AML-193 (cell line): ENCODE measurements at regions not wholly inside any gene's neighbourhood (a gene's known extent, or its start where the extent isn't known, plus 50 kb on each side); places are given as distances from the start of the nearest gene placed in this dataset.
"Not testable (repeated sequence)": the region's sequence is repeated elsewhere in the genome, so short reads cannot be mapped to it uniquely, and the experiment has no call there.

Experiments
- DNase-seq, 2 experiments: peaks; one replicate each; lab custom pipeline; 2025; lab: John Stamatoyannopoulos, UW

GRCh38 chr10:118965645-118966044, 63.9 kb upstream of the NANOS1 start:
- DNase-seq = no peak

DNA sequence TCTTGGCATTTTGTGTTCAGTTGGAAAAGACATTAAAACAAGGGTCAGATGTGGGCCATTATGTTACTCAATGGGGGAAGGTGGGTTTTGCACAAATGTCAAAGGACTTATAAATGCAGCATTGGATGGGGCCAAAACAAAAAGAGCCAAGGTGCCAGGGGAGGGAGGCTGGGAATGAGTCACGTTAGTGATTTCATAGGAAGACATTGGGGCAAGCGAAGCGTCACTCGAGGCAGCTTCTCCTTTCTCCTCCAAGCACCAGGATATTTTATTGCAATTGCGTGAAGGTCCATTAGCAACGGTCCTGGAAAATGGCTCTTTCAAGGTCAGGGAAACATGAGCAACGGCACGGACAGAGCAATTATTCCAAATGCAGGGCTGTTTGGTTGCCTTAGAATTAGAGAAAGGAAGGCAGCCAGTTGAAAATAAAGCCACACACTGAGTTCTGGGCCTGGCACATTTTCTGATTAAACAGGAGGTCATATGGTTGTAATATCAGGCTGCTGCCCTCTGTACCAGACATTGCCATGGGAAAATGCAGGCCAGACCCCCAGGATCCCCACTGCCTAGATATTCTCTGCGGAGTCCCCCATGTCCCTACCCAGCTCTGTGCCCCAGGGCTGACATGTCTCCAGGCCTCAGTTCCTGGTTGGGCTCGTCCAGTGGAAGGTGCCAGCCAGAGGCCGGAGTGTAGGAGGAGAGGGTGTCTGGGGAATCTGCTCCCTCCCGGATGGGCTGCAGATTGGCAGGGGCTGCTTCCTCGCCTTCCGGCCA, 63.3 kb upstream of the NANOS1 start:
- DNase-seq = no peak

- DNase-seq = no peak
These were observed 62.7 kb upstream of the NANOS1 start for GRCh38 chr10:118966850-118967125.

- DNase-seq = no peak
These were observed 62.4 kb upstream of the NANOS1 start for GRCh38 chr10:118967160-118967559.

- DNase-seq = no peak
These were observed 61.5 kb upstream of the NANOS1 start for GRCh38 chr10:118968060-118968459.

- DNase-seq = no peak
These were observed 61.0 kb upstream of the NANOS1 start for GRCh38 chr10:118968482-118968881.

DNA sequence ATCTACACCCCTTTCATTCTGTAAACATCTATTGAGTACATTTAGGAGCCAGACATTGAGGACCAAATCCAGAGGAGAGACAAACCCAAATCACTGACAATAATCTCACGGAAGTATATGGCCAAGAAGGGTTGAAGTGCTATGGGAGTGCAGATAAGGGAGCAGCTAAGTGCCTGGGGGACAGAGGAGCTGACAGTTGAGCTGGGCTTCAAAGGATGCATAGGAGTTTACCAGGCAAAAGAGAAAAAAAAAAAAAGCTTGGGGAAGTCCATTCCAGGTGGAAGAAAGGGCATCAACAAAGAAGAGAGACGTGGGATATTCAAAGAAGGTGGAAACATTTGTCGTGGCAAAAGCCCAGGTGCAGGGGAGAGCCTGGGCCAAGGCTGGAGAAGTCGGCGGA, 60.5 kb upstream of the NANOS1 start:
- DNase-seq = no peak

- no peak for DNase-seq
These were observed 58.7 kb upstream of the NANOS1 start for GRCh38 chr10:118970770-118971169.

GRCh38 chr10:118971187-118971586, 58.3 kb upstream of the NANOS1 start:
- no peak for DNase-seq

GRCh38 chr10:118971876-118972275, 57.6 kb upstream of the NANOS1 start:
- DNase-seq = no peak

GRCh38 chr10:118973744-118974143, 55.8 kb upstream of the NANOS1 start:
- no peak for DNase-seq

DNA sequence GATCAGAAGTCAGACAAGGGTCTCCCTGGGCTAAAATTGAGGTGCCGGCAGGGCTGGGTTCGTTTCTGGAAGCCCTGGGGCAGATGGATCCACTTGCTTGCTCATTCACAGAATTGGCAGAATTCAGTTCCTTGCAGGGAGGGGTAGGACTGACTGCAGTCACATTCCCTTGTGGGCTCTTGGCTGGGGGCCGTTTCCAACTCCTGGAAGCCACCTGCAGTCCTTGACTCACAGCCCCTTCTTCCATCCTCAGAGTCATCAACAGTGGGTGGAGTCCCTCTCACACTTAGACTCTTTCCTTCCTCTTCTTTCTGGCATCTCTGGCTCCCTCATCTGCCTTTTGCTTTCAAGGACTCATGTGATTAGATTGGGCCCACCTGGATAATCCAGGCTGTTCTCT, 54.6 kb upstream of the NANOS1 start:
- no peak for DNase-seq

DNA sequence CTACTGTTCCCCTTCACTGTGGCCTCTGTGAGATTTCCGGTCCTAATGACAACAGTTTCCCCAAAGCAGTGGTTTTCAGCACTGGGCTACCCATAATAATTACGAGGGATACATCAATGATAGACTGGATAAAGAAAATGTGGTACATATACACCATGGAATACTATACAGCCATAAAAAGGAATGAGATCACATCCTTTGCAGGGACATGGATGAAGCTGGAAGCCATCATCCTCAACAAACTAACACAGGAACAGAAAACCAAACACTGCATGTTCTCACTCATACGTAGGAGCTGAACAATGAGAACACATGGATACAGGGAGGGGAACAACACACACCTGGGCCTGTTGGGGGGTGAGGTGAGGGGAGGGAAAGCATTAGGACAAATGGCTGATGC, 53.3 kb upstream of the NANOS1 start:
- not testable (repeated sequence) for DNase-seq

DNA sequence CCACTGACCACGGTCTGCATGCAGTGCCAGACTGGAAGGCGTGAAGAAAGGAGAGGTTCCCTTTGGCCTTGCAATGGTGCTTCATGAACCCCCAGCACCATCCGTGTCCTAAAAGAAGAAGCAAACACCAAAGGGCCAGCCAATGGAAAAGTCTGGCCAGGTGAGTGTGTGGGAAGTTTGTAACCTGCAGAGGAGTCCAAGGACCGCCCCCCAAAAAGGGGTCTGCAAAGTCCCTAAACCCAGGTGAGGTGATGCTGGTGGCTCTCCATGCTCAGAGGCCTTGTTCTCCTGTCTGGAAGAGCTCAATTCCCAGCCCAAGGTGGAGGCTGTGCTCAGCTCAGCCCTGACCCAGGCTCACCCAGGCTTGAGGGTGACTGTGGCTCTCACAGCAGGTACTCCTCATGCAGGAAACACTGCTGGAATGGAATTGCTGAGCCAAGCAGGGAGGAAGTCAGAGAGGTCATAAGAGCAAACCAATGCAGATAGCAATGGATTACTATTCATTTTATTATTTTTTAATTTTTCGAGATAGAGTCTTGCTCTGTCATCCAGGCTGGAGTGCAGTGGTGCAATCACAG, 52.4 kb upstream of the NANOS1 start:
- DNase-seq = no peak

GRCh38 chr10:118977835-118978234, 51.7 kb upstream of the NANOS1 start:
- no peak for DNase-seq

GRCh38 chr10:118978316-118978997, 51.1 kb upstream of the NANOS1 start:
- no peak for DNase-seq

DNA sequence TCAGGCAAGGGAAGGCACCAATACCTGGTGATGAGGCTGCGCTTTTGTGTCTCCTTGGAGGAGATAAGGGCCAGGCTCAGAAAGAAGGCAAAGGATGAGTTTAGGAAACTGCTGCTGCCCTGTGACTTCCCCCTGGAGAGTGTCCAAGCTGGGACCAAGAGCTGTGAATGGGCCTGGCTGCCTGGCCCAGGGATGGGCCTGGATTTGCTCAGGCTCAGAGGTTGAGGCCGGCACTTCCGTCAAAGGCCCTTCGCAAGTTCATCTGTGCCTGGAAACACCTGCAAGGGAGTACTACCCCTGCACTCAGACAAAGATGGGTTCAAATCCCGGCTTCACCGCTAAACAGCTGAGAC, 50.5 kb upstream of the NANOS1 start:
- no peak for DNase-seq

GRCh38 chr10:118979661-118980060, 49.9 kb upstream of the NANOS1 start:
- no peak for DNase-seq
